WTC11 (cell line): ENCODE measurements at regions not wholly inside any gene's neighbourhood (a gene's known extent, or its start where the extent isn't known, plus 50 kb on each side); places are given as distances from the start of the nearest gene placed in this dataset.

Source experiments
- ATAC-seq: fragments of 200-7000 bp; cut with Tn5 transposase; 2 replicates; pipeline ENCODE4 v1.10.0; 2021; ENCODE audit warnings: mild to moderate bottlenecking, moderate library complexity
- CTCF ChIA-PET: fragments of 300-600 bp; sonication (Branson Sonifier 250); formaldehyde crosslinking; loops from one replicate; lab custom pipeline; 2021; ENCODE audit warnings: antibody characterized with exemption; lab: Charles Lee
- POLR2A ChIA-PET: fragments of 350-600 bp; sonication (Branson Sonifier 250); formaldehyde crosslinking; loops from one replicate; lab custom pipeline; 2021; ENCODE audit warnings: antibody characterized with exemption; lab: Charles Lee
- DNase-seq: peaks from one replicate; pipeline ENCODE4 v3.0.0; 2021; ENCODE audit warnings: low spot score
- H3K27ac Mint-ChIP-seq: 2 replicates; pipeline ENCODE4 v1.8.0; 2021; ENCODE audit warnings: mixed read lengths
- H3K27me3 Mint-ChIP-seq: 2 replicates; pipeline ENCODE4 v1.8.0; 2021; ENCODE audit warnings: low read depth, mild to moderate bottlenecking, moderate library complexity, mixed read lengths
- H3K36me3 Mint-ChIP-seq: 2 replicates; pipeline ENCODE4 v1.8.0; 2021; ENCODE audit warnings: mixed read lengths
- H3K4me1 Mint-ChIP-seq: 2 replicates; pipeline ENCODE4 v1.8.0; 2022; ENCODE audit warnings: mixed read lengths
- H3K4me3 Mint-ChIP-seq: 2 replicates; pipeline ENCODE4 v1.8.0; 2021; ENCODE audit warnings: mild to moderate bottlenecking, moderate library complexity, mixed read lengths
- H3K9me3 Mint-ChIP-seq: 2 replicates; pipeline ENCODE4 v1.8.0; 2021; ENCODE audit warnings: mixed read lengths
- AR ChIP-seq: fragments of 250-450 bp; sonication (Bioruptor Pico); IDR thresholded peaks from 2 replicates; pipeline ENCODE4 v1.9.0; 2021; ENCODE audit warnings: mild to moderate bottlenecking
- CREB1 ChIP-seq: sonication (generic); formaldehyde crosslinking; IDR thresholded peaks from 2 replicates; pipeline ENCODE4 v1.8.0; 2023; ENCODE audit warnings: mild to moderate bottlenecking, missing genetic modification reagents
- E2F5 ChIP-seq: sonication (generic); formaldehyde crosslinking; IDR thresholded peaks from 2 replicates; pipeline ENCODE4 v1.8.1; 2022; ENCODE audit warnings: mild to moderate bottlenecking, moderate library complexity, missing genetic modification reagents
- NFYB ChIP-seq: sonication (generic); formaldehyde crosslinking; conservative IDR thresholded peaks from 2 replicates; pipeline ENCODE4 v1.8.0; 2022; ENCODE audit warnings: low read depth, missing genetic modification reagents
- PRRX2 ChIP-seq: fragments of 250-450 bp; sonication (Bioruptor Pico); IDR thresholded peaks from 2 replicates; pipeline ENCODE4 v1.8.0; 2021; ENCODE audit warnings: mild to moderate bottlenecking
- USF1 ChIP-seq: sonication (generic); formaldehyde crosslinking; IDR thresholded peaks from 2 replicates; pipeline ENCODE4 v1.8.0; 2022; ENCODE audit warnings: mild to moderate bottlenecking, missing genetic modification reagents
- ZNF416 ChIP-seq: fragments of 250-450 bp; sonication (Bioruptor Pico); IDR thresholded peaks from 2 replicates; pipeline ENCODE4 v1.9.0; 2021; ENCODE audit warnings: mild to moderate bottlenecking, inconsistent platforms
- TF ChIP-seq, protein P1 (sequence below): sonication (generic); formaldehyde crosslinking; IDR thresholded peaks from 2 replicates; pipeline ENCODE4 v1.8.1; 2023; ENCODE audit warnings: mild to moderate bottlenecking, missing genetic modification reagents, moderate library complexity
- TF ChIP-seq, protein P2 (sequence below): sonication (generic); formaldehyde crosslinking; IDR thresholded peaks from 2 replicates; pipeline ENCODE4 v1.8.0; 2023; ENCODE audit warnings: mild to moderate bottlenecking, missing genetic modification reagents
- TF ChIP-seq, protein P3 (sequence below): sonication (generic); formaldehyde crosslinking; IDR thresholded peaks from 2 replicates; pipeline ENCODE4 v1.8.0; 2022; ENCODE audit warnings: mild to moderate bottlenecking, missing genetic modification reagents

- ChIA-PET CTCF (interaction anchor here (0.7 to 1.2 kb wide), 4 partner anchors 95 to 437 kb away, joined by 3 read pairs; no protein-coding TSS in a partner anchor), POLR2A (interaction anchor here (0.7 kb wide), 1 partner anchor 128 kb away, joined by 5 read pairs; no protein-coding TSS in a partner anchor)
- Mint-ChIP-seq H3K27ac (no peak overlapping the region), H3K4me3 (no peak overlapping the region), H3K27me3 (no peaks in the 10 kb centered on the region; the same call in 1 of the 2 replicates), H3K4me1 (peaks cover 47% of the 10 kb centered on the region), H3K9me3 (peaks cover 12% of the 10 kb centered on the region), H3K36me3 (peaks cover 3% of the 10 kb centered on the region; the same call in 1 of the 2 replicates)
- ATAC-seq (peak; percentile 86), DNase-seq (peak; percentile 46)
- TF ChIP-seq, protein P1, sequence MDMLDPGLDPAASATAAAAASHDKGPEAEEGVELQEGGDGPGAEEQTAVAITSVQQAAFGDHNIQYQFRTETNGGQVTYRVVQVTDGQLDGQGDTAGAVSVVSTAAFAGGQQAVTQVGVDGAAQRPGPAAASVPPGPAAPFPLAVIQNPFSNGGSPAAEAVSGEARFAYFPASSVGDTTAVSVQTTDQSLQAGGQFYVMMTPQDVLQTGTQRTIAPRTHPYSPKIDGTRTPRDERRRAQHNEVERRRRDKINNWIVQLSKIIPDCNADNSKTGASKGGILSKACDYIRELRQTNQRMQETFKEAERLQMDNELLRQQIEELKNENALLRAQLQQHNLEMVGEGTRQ (CRISPR knock-in tag): peak; percentile 65
- no peak for TF ChIP-seq NFYB (CRISPR knock-in tag)
- TF ChIP-seq, protein P2, sequence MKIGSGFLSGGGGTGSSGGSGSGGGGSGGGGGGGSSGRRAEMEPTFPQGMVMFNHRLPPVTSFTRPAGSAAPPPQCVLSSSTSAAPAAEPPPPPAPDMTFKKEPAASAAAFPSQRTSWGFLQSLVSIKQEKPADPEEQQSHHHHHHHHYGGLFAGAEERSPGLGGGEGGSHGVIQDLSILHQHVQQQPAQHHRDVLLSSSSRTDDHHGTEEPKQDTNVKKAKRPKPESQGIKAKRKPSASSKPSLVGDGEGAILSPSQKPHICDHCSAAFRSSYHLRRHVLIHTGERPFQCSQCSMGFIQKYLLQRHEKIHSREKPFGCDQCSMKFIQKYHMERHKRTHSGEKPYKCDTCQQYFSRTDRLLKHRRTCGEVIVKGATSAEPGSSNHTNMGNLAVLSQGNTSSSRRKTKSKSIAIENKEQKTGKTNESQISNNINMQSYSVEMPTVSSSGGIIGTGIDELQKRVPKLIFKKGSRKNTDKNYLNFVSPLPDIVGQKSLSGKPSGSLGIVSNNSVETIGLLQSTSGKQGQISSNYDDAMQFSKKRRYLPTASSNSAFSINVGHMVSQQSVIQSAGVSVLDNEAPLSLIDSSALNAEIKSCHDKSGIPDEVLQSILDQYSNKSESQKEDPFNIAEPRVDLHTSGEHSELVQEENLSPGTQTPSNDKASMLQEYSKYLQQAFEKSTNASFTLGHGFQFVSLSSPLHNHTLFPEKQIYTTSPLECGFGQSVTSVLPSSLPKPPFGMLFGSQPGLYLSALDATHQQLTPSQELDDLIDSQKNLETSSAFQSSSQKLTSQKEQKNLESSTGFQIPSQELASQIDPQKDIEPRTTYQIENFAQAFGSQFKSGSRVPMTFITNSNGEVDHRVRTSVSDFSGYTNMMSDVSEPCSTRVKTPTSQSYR (CRISPR knock-in tag): no peak
- TF ChIP-seq AR (CRISPR knock-in tag): no peak
- TF ChIP-seq E2F5 (CRISPR knock-in tag): no peak
Measured at GRCh38 chr5:159768243-159768642, 148.0 kb upstream of the ADRA1B start.

- POLR2A ChIA-PET: no interaction called here
- DNase-seq: no peak
Measured at GRCh38 chr5:159772698-159773061, 143.6 kb upstream of the ADRA1B start.

More at GRCh38 chr5:159772698-159773061, 143.6 kb upstream of the ADRA1B start:
- CTCF ChIA-PET: interaction anchor here (1.3 to 2.7 kb wide), 4 partner anchors 74 to 331 kb away, joined by 3 to 16 read pairs (median 9); partner anchors contain the start of gene ADRA1B
- Mint-ChIP-seq H3K27me3 (peaks cover 11% of the 10 kb centered on the region), H3K4me3 (peak overlapping the region; percentile 35), H3K27ac (no peak overlapping the region), H3K4me1 (peaks cover 47% of the 10 kb centered on the region), H3K9me3 (peaks cover 3% of the 10 kb centered on the region), H3K36me3 (peaks cover 2% of the 10 kb centered on the region; the same call in 1 of the 2 replicates)
- TF ChIP-seq, protein P3, sequence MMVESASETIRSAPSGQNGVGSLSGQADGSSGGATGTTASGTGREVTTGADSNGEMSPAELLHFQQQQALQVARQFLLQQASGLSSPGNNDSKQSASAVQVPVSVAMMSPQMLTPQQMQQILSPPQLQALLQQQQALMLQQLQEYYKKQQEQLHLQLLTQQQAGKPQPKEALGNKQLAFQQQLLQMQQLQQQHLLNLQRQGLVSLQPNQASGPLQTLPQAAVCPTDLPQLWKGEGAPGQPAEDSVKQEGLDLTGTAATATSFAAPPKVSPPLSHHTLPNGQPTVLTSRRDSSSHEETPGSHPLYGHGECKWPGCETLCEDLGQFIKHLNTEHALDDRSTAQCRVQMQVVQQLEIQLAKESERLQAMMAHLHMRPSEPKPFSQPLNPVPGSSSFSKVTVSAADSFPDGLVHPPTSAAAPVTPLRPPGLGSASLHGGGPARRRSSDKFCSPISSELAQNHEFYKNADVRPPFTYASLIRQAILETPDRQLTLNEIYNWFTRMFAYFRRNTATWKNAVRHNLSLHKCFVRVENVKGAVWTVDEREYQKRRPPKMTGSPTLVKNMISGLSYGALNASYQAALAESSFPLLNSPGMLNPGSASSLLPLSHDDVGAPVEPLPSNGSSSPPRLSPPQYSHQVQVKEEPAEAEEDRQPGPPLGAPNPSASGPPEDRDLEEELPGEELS: no peak
- TF ChIP-seq USF1 (CRISPR knock-in tag) (no peak), CREB1 (no peak), ZNF416 (CRISPR knock-in tag) (no peak), PRRX2 (CRISPR knock-in tag) (no peak)
- ATAC-seq: no peak
